Uterus (tissue), 3 donors: ENCODE measurements at regions not wholly inside any gene's neighbourhood (a gene's known extent, or its start where the extent isn't known, plus 50 kb on each side); places are given as distances from the start of the nearest gene placed in this dataset.

Experiments
- DNase-seq, 2 donors: peaks; one replicate each; pipeline ENCODE4 v3.0.0-alpha.2; 2019 to 2020
- H3K27ac ChIP-seq, 2 donors: fragments of 200-600 bp; sonication (generic); 1 replicate in 1 of 2; 2 replicates in 1 of 2; pipeline ENCODE4 v1.5.1; 2016 to 2018
- H3K27me3 ChIP-seq, 2 donors: fragments of 200-600 bp; sonication (generic); one replicate each; pipeline ENCODE4 v1.5.1; 2018 to 2019; ENCODE audit warnings: control low read depth in 1 of 2
- H3K36me3 ChIP-seq, 2 donors: fragments of 200-600 bp; sonication (generic); one replicate each; pipeline ENCODE4 v1.5.1; 2019; ENCODE audit warnings: control low read depth in 1 of 2
- H3K4me1 ChIP-seq, 2 donors: fragments of 200-600 bp; sonication (generic); one replicate each; pipeline ENCODE4 v1.5.1; 2018 to 2019; ENCODE audit warnings: control low read depth in 1 of 2
- H3K4me3 ChIP-seq, 2 donors: fragments of 200-600 bp; sonication (generic); 1 replicate in 1 of 2; 2 replicates in 1 of 2; pipeline ENCODE4 v1.5.1; 2018 to 2019; ENCODE audit warnings: mild to moderate bottlenecking in 1 of 2
- H3K9me3 ChIP-seq, 2 donors: fragments of 200-600 bp; sonication (generic); one replicate each; pipeline ENCODE4 v1.5.1; 2019; ENCODE audit warnings: control low read depth in 1 of 2
- CTCF ChIP-seq, 4 experiments: fragments of 200-600 bp in 2 of 4; fragments of 450-650 bp in 2 of 4; sonication (generic) in 2 of 4; IDR thresholded peaks; one replicate each; pipeline ENCODE4 v1.5.1; 2016 to 2019; ENCODE audit warnings: antibody characterized with exemption in 4 of 4, mild to moderate bottlenecking in 2 of 4, moderate library complexity in 1 of 4
- POLR2A ChIP-seq, 2 donors: fragments of 450-650 bp; IDR thresholded peaks; one replicate each; pipeline ENCODE4 v1.6.1; 2016; ENCODE audit warnings: antibody characterized with exemption in 2 of 2, mild to moderate bottlenecking in 1 of 2, moderate library complexity in 1 of 2
- intact Hi-C: fragments of 100-400 bp; cut with DNase I; formaldehyde crosslinking; loops from one replicate; pipeline ENCODE4 v1.15.1; 2023; ENCODE audit warnings: low total_unique reads
- donor health status: DM: yes; HTN: yes; CAD: no.

DNA sequence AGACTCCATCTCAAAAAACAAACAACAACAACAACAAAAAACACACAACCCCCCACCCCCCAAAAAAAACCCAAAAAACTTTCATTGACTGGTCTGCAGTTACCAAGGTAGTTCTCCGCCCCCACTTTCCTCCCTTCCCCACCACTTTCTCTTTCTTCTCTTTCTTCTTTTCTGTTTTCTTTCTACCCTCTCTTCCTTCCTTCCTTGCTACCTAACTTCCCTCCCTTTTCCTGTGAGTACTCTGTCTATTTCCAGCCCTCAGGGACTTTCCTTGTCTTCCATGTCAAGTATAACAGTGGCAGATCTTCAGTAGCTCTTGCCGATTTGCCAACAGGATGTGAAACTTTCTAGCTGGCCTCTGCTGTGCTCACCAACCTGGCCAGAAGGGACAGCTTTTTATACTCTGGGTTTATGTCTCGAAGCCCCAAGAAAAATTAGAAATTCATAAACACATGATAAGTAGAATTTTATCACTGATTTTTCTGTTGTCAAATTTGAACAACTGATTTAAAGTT is 399.5 kb downstream of the QKI start:
- DNase-seq, result no peak
- Histone ChIP-seq H3K4me3 (no peak overlapping the region), H3K4me1 (no peaks in the 10 kb centered on the region), H3K9me3 (no peaks in the 10 kb centered on the region), H3K27me3 (no peaks in the 10 kb centered on the region), H3K27ac (no peak overlapping the region), H3K36me3 (no peaks in the 10 kb centered on the region)
- TF ChIP-seq CTCF (IDR thresholded peaks at IDR 0.05) (no peak), POLR2A (IDR thresholded peaks at IDR 0.05) (no peak)
- intact Hi-C loops, result no loop called here

DNA sequence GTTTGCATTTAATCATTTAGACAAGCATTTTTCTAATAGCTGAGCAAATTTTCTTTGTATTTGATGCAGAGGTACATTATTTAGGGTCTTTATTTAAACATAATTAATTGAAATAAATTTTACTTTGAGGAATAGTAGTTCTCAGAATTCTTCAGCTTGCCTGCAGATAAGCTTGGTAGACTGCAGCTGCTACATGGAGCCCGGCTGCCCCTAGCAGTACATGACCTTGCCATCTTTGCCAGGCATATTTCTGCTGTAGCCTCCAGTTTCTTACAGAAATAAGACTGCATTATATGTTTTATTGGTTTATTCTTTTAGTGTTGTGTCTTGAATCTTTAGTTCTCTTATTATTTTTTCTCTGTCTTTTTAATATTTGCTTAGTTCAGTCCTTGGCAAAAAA is 396.8 kb downstream of the QKI start:
- H3K27ac ChIP-seq, result no peak overlapping the region
- TF ChIP-seq CTCF (IDR thresholded peaks at IDR 0.05), result no peak
- no peak for TF ChIP-seq POLR2A (IDR thresholded peaks at IDR 0.05)
- H3K36me3 ChIP-seq, result no peaks in the 10 kb centered on the region
- intact Hi-C loops, result no loop called here
- H3K9me3 ChIP-seq, result no peaks in the 10 kb centered on the region
- no peaks in the 10 kb centered on the region for H3K27me3 ChIP-seq
- DNase-seq, result no peak
- no peaks in the 10 kb centered on the region for H3K4me1 ChIP-seq
- H3K4me3 ChIP-seq, result no peak overlapping the region

DNA sequence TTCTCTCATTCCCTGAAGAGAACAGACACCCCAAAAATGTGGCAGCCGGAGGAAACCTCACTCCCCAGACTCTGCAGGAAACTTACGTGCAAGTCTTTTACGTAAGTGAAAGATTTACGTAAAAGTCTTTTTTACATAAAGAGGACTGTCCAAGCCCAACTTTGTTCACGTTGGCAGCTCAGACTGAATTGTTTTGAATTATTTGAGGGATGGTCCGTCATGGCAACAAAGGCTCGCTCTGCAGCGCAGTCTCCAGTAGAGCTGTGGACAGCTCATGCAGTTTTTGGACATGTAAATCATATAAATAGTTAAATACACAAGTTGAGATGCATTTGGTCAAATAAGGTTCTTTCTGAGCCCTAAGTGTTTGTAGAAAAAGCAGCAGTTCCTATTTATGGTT is 394.8 kb downstream of the QKI start:
- Histone ChIP-seq H3K4me1 (no peaks in the 10 kb centered on the region), H3K36me3 (no peaks in the 10 kb centered on the region), H3K27ac (no peak overlapping the region), H3K4me3 (no peak overlapping the region), H3K27me3 (no peaks in the 10 kb centered on the region), H3K9me3 (no peaks in the 10 kb centered on the region)
- no peak for DNase-seq
- intact Hi-C loops, result no loop called here
- TF ChIP-seq CTCF (IDR thresholded peaks at IDR 0.05) (no peak), POLR2A (IDR thresholded peaks at IDR 0.05) (no peak)

GRCh38 chr6:163808871-163809270 is 394.4 kb downstream of the QKI start:
- DNase-seq, result no peak
- H3K4me1 ChIP-seq, result no peaks in the 10 kb centered on the region
- no peaks in the 10 kb centered on the region for H3K36me3 ChIP-seq
- H3K27ac ChIP-seq, result no peak overlapping the region
- no peak overlapping the region for H3K4me3 ChIP-seq
- intact Hi-C loops, result no loop called here
- no peaks in the 10 kb centered on the region for H3K27me3 ChIP-seq
- H3K9me3 ChIP-seq, result no peaks in the 10 kb centered on the region
- no peak for TF ChIP-seq CTCF (IDR thresholded peaks at IDR 0.05)

GRCh38 chr6:163808231-163808630 is 393.7 kb downstream of the QKI start:
- Histone ChIP-seq H3K4me1 (no peaks in the 10 kb centered on the region), H3K9me3 (no peaks in the 10 kb centered on the region)
- intact Hi-C loops, result no loop called here

More at GRCh38 chr6:163808231-163808630, 393.7 kb downstream of the QKI start:
- TF ChIP-seq POLR2A (IDR thresholded peaks at IDR 0.05) (no peak), CTCF (IDR thresholded peaks at IDR 0.05) (no peak)
- H3K27ac ChIP-seq, result no peak overlapping the region
- H3K4me3 ChIP-seq, result no peak overlapping the region
- H3K36me3 ChIP-seq, result no peaks in the 10 kb centered on the region
- no peak for DNase-seq
- H3K27me3 ChIP-seq, result no peaks in the 10 kb centered on the region
